ENCODE measurements at regions not wholly inside any gene's neighbourhood (a gene's known extent, or its start where the extent isn't known, plus 50 kb on each side); places are given as distances from the start of the nearest gene placed in this dataset.

GRCh38 chr2:163407296-163407695 lies 328.5 kb downstream of the FIGN start:
- intact Hi-C loops (cut with DNase I, micrococcal nuclease): no loop called here
- Histone ChIP-seq H3K4me1 (ENCODE audit: low read depth) (no peaks in the 10 kb centered on the region), H3K36me3 (ENCODE audit: low read depth) (no peaks in the 10 kb centered on the region), H3K9me3 (no peaks in the 10 kb centered on the region), H3K4me3 (no peak overlapping the region)
- TF ChIP-seq CTCF (IDR thresholded peaks at IDR 0.05): no peak
- DNase-seq (no peak), ATAC-seq (no peak)

- intact Hi-C loops (cut with DNase I, micrococcal nuclease): no loop called here
- no peak for TF ChIP-seq CTCF (IDR thresholded peaks at IDR 0.05)
- H3K4me3 ChIP-seq: no peak overlapping the region
- no peaks in the 10 kb centered on the region for H3K9me3 ChIP-seq
- no peaks in the 10 kb centered on the region for H3K36me3 ChIP-seq (ENCODE audit: low read depth)
- H3K4me1 ChIP-seq (ENCODE audit: low read depth): no peaks in the 10 kb centered on the region
- no peak for DNase-seq
- ATAC-seq: no peak
Observed at GRCh38 chr2:163405298-163405697, 330.5 kb downstream of the FIGN start.

- no peak for TF ChIP-seq CTCF (IDR thresholded peaks at IDR 0.05)
- no peak for ATAC-seq
Observed at GRCh38 chr2:163401481-163401880, 334.3 kb downstream of the FIGN start.

GRCh38 chr2:163397451-163397850 lies 338.4 kb downstream of the FIGN start:
- TF ChIP-seq CTCF (IDR thresholded peaks at IDR 0.05): no peak
- ATAC-seq (no peak), DNase-seq (no peak)
- H3K9me3 ChIP-seq: no peaks in the 10 kb centered on the region
- no peaks in the 10 kb centered on the region for H3K36me3 ChIP-seq (ENCODE audit: low read depth)
- H3K4me1 ChIP-seq (ENCODE audit: low read depth): no peaks in the 10 kb centered on the region
- no peak overlapping the region for H3K4me3 ChIP-seq
- intact Hi-C loops (cut with DNase I, micrococcal nuclease): no loop called here

More at GRCh38 chr2:163401481-163401880, 334.3 kb downstream of the FIGN start:
- no peak overlapping the region for H3K4me3 ChIP-seq
- intact Hi-C loops (cut with DNase I, micrococcal nuclease): no loop called here
- no peaks in the 10 kb centered on the region for H3K4me1 ChIP-seq (ENCODE audit: low read depth)
- no peaks in the 10 kb centered on the region for H3K36me3 ChIP-seq (ENCODE audit: low read depth)
- H3K9me3 ChIP-seq: no peaks in the 10 kb centered on the region
- DNase-seq: no peak

GRCh38 chr2:163395602-163396001 lies 340.2 kb downstream of the FIGN start:
- ATAC-seq (no peak), DNase-seq (no peak)
- H3K4me3 ChIP-seq: no peak overlapping the region
- no peaks in the 10 kb centered on the region for H3K4me1 ChIP-seq (ENCODE audit: low read depth)
- intact Hi-C loops (cut with DNase I, micrococcal nuclease): no loop called here
- TF ChIP-seq CTCF (IDR thresholded peaks at IDR 0.05): no peak
- no peaks in the 10 kb centered on the region for H3K36me3 ChIP-seq (ENCODE audit: low read depth)
- H3K9me3 ChIP-seq: no peaks in the 10 kb centered on the region

GRCh38 chr2:163389838-163390237 lies 346.0 kb downstream of the FIGN start:
- intact Hi-C loops (cut with DNase I, micrococcal nuclease): loop anchor here in 1 of 2 donors (5.0 kb wide), 1 partner anchor 132 kb away; no protein-coding TSS in a partner anchor
- ATAC-seq (no peak), DNase-seq (no peak)
- Histone ChIP-seq H3K9me3 (no peaks in the 10 kb centered on the region), H3K4me3 (no peak overlapping the region), H3K4me1 (ENCODE audit: low read depth) (no peaks in the 10 kb centered on the region), H3K36me3 (ENCODE audit: low read depth) (no peaks in the 10 kb centered on the region)
- no peak for TF ChIP-seq CTCF (IDR thresholded peaks at IDR 0.05)

Data from mucosa of descending colon (tissue), 3 donors.